ENCODE measurements at regions not wholly inside any gene's neighbourhood (a gene's known extent, or its start where the extent isn't known, plus 50 kb on each side); places are given as distances from the start of the nearest gene placed in this dataset.

- TF ChIP-seq EZH2 (optimal IDR thresholded peaks at IDR 0.05; ENCODE audit: low read depth, low read length), result no peak
- TF ChIP-seq CTCF (IDR thresholded peaks at IDR 0.05; ENCODE audit: low read length), result no peak
- no peak for TF ChIP-seq EZH2phosphoT487 (IDR thresholded peaks at IDR 0.05; ENCODE audit: low read length)
Measured at GRCh38 chr2:104091894-104092293, 762.0 kb upstream of the POU3F3 start.

Measured in MM.1S (cell line).